Activated effector memory CD4-positive, alpha-beta T cell treated with Interleukin-2 at 50 U/mL for 16 hours (primary cell): ENCODE measurements at regions not wholly inside any gene's neighbourhood (a gene's known extent, or its start where the extent isn't known, plus 50 kb on each side); places are given as distances from the start of the nearest gene placed in this dataset.
"Not testable (repeated sequence)": the region's sequence is repeated elsewhere in the genome, so short reads cannot be mapped to it uniquely, and the experiment has no call there.

Source experiments
- DNase-seq: peaks from one replicate; pipeline ENCODE4 v3.0.0-alpha.2; 2020

- DNase-seq: no peak
These were observed 426.7 kb upstream of the ARX start for GRCh38 chrX:25442499-25442898.

- no peak for DNase-seq
These were observed 417.5 kb upstream of the ARX start for GRCh38 chrX:25433307-25433706.

DNA sequence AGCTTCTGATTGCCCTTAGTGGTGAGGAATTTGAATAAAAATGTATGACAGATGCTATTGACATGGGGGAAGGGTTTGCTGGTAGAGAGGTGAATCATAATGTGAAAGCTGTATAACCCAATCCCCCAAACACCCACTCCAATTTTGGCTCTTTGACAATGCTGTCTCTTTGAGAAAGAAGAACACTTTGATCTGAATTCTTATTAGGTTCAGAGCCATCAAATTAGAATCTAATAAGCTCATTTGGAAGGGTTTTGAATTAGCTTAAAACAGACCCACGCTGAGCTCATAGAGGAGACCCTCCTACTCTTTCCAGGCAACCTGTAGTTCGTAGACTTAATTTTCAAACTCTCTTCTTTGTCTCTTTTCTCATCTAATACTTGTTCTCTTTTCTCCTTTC is 416.6 kb upstream of the ARX start:
- no peak for DNase-seq

DNA sequence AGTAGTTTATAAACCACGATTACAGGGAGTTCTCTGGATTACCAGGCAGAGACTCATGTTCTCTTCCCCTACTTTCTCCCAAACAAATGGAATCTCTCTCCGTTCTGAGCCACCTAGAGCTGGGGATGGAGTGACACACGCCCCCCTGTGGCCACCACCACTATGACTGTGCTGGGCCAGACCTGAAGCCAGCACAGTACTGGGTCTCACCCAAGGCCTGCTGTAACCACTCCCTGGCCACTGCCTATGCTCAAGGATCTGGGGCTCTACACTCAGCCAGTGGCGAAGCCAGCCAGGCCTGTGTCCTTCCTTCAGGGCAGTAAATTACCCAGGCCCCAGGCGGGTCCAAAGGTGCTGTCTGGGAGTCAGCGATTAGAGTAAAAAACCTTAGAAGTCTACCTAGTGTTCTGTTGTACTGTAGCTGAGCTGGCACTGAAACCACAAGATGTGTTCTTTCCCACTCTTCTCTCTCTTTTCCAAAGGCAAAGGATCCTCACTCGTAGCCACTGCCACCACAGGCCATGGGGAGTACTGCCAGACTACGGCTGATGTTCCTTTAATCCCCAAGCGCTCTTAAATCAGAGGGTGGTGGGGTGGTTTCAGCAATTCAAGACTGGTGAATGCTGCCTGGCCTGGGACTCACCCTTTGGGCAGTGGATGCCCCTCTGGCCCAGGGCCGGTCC is 412.2 kb upstream of the ARX start:
- DNase-seq: no peak

GRCh38 chrX:25404163-25404562 is 388.4 kb upstream of the ARX start:
- DNase-seq: not testable (repeated sequence)

- no peak for DNase-seq
These were observed 373.5 kb upstream of the ARX start for GRCh38 chrX:25389266-25389665.

DNA sequence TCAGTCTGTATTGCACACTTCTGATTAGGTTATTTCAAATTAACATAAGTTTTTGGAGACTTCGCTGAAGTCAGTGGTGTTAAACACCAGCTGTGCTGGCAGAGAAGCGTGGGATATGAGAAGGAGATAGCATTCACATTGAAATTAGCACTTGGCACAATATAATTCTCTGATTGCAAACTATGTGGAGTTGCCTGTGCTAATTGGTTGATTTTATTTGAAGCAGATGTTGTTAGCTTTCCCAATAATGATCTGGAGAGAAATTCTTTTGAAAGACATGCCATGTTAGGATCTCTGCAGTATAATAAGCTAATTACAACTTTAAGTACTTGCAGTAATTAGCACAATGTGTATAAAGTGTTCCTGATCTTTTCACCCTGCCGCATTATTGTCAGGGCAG is 367.4 kb upstream of the ARX start:
- DNase-seq: no peak

- no peak for DNase-seq
These were observed 340.7 kb upstream of the ARX start for GRCh38 chrX:25356456-25356855.

GRCh38 chrX:25344161-25344936 is 328.6 kb upstream of the ARX start:
- no peak for DNase-seq

GRCh38 chrX:25343060-25343459 is 327.3 kb upstream of the ARX start:
- DNase-seq: no peak

DNA sequence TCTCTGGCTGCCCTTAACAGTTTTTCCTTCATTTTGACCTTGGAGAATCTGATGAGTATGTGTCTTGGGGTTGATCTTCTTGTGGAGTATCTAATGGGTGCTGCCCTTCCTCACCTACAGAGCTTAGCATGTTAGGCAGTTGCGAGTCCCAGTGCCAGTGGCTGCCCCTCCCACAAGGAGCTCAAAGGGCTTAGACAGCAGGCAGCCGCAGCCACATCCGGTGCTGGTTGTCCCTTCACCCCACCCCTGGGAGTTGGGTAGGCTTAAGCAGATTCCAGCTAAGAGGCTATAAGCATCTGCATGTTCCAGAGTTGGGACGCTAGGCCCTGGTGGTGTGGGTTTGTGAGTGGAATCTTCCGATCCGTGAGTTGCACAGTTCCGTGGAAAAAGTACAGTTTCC is 322.1 kb upstream of the ARX start:
- no peak for DNase-seq

DNA sequence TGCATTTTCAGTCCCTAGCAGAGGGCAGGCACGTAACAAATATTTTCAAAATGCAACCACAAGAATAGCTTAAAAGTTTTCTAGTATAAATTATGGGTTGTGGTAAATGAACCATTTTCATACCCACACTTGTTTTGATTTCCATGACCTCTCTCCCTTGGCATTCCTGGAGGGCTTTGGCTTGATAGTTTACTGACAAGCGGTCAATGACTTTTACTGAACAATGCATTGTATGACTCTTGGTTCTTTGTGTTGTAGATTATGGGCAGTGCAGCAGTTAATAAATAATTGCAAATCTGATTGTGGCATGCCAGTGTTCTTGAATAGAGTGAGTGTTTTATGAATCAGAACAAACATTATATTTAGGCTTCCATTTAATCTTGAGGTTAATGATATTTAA is 285.2 kb upstream of the ARX start:
- no peak for DNase-seq

- DNase-seq: no peak
These were observed 281.1 kb upstream of the ARX start for GRCh38 chrX:25296850-25297249.

DNA sequence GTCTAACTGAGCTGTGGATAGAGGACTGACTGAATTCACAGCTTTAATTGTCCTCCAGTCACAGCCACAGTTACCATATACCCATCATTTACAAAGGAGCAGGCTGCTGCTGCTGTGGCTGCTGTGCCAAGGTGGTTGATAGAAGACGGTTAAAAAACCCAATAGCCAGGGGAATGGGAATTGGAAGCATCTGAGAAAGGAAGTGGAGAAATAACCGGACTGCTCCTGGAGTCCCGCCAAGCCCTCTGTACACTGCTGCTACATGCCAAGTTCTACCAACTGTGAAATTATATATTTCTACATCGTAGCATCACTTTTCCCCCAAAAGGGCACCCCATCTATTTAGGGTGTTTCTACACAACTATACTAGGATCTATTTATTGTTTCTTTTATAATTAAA is 279.7 kb upstream of the ARX start:
- DNase-seq: no peak

DNA sequence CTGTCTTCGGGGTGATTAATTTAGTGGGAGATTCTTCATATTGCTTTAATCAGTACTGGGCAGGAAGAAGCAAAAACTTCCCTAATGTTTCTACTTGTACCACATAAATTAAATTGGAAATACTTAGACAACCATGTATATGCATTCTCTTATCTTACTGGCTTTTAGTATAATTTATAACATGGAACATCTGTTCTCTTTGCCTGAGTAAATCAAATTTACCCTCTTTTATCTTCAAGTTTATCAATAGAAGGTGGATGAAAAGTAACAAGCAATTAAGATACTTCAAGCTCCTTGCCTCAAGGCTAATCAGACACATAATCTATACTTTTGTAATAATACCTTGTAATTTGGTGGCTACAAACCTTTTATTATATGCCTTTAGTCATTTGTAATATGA is 274.4 kb upstream of the ARX start:
- DNase-seq: no peak

DNA sequence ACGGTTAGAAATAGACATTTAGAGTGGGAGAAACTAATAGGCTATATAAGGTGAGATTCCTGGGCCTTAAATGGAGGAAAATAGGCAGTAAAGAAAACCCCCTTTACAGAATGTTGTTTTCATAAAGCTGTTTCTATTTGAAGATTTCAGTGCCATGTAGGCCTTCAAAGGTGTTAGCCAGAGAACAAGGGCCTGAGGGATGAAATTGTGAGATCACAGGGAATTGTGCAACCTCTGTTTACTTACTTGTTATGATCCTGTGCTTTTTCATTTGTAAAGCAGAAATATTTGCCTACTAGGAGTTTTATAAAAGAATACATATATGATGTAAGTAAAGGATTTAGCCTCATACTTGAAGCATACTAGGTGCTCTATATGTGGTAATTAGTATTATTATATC is 272.9 kb upstream of the ARX start:
- no peak for DNase-seq

GRCh38 chrX:25287521-25287920 is 271.8 kb upstream of the ARX start:
- no peak for DNase-seq

DNA sequence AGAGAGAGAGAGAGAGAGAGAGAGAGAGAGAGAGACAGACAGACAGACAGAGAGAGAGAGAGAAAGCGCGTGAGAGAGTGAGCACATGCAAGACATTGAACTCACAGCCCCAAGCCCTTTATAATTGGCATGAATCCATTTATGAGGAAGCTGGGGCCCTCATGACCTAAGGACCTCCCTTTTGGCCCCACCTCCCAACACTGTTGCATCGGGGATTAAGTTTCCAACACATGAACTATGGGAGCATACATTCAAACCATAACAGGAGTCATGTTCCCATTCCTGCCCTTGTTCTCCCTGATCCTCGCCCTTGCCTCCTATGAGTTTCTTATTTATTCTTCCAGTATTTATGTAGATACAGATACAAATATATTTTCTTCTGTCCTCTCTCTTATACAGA is 269.8 kb upstream of the ARX start:
- DNase-seq: no peak

- no peak for DNase-seq
These were observed 263.7 kb upstream of the ARX start for GRCh38 chrX:25279510-25279909.

- no peak for DNase-seq
These were observed 262.6 kb upstream of the ARX start for GRCh38 chrX:25278341-25278740.

- DNase-seq: no peak
These were observed 261.8 kb upstream of the ARX start for GRCh38 chrX:25277574-25277973.

DNA sequence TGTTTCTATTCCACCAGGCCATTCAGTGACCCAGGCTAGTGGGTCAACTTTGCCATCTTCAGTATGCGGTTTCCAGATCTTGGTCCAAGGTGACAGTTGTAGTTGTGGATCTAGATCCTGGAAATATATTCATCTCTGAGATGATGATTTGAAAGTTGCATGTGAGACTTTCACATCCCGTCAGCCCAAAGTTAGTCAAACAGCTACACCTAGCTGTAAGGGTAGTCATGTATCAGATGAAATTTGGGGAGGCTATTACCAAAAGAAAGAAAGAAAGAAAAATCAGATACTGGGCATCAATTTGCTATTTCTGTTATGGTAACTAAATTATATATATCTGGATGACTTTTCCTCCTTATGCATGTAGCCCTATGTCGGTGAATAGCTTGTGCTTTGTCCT is 259.4 kb upstream of the ARX start:
- DNase-seq: no peak

GRCh38 chrX:25241461-25241860 is 225.7 kb upstream of the ARX start:
- no peak for DNase-seq

- DNase-seq: no peak
These were observed 210.4 kb upstream of the ARX start for GRCh38 chrX:25226151-25226550.

GRCh38 chrX:25219480-25219879 is 203.7 kb upstream of the ARX start:
- DNase-seq: no peak
